H7 (cell line): ENCODE measurements at regions not wholly inside any gene's neighbourhood (a gene's known extent, or its start where the extent isn't known, plus 50 kb on each side); places are given as distances from the start of the nearest gene placed in this dataset.

Experiments
- DNase-seq: peaks from one replicate; pipeline ENCODE4 v3.0.0; 2012
- H3K27me3 ChIP-seq: 2 replicates; pipeline ENCODE4 v1.6.0; 2011; ENCODE audit warnings: mild to moderate bottlenecking, low read length; ENCODE audit not compliant: control insufficient read depth, insufficient read depth
- H3K36me3 ChIP-seq: replicated peaks from 2 replicates; pipeline ENCODE4 v1.5.1; 2011; ENCODE audit warnings: low read length; ENCODE audit not compliant: control insufficient read depth, insufficient read depth
- H3K4me3 ChIP-seq: 2 replicates; pipeline ENCODE4 v1.5.1; 2011; ENCODE audit warnings: low read depth, mild to moderate bottlenecking, control low read depth, low read length, moderate library complexity; ENCODE audit not compliant: insufficient read depth

- Histone ChIP-seq H3K36me3 (no peaks in the 10 kb centered on the region), H3K27me3 (no peaks in the 10 kb centered on the region), H3K4me3 (no peak overlapping the region)
- DNase-seq, result no peak
Measured at GRCh38 chr4:19947349-19947748, 304.4 kb upstream of the SLIT2 start.

GRCh38 chr4:19945979-19946380, 305.7 kb upstream of the SLIT2 start:
- no peak overlapping the region for H3K4me3 ChIP-seq

GRCh38 chr4:19945501-19945900, 306.2 kb upstream of the SLIT2 start:
- Histone ChIP-seq H3K27me3 (no peaks in the 10 kb centered on the region), H3K36me3 (no peaks in the 10 kb centered on the region), H3K4me3 (no peak overlapping the region)
- DNase-seq, result no peak

More at GRCh38 chr4:19945979-19946380, 305.7 kb upstream of the SLIT2 start:
- Histone ChIP-seq H3K36me3 (no peaks in the 10 kb centered on the region), H3K27me3 (no peaks in the 10 kb centered on the region)
- DNase-seq, result no peak

GRCh38 chr4:19944806-19945205, 306.9 kb upstream of the SLIT2 start:
- H3K27me3 ChIP-seq, result no peaks in the 10 kb centered on the region
- H3K36me3 ChIP-seq, result no peaks in the 10 kb centered on the region
- peak; percentile 2 for DNase-seq
- H3K4me3 ChIP-seq, result no peak overlapping the region

GRCh38 chr4:19944251-19944650, 307.5 kb upstream of the SLIT2 start:
- Histone ChIP-seq H3K36me3 (no peaks in the 10 kb centered on the region), H3K4me3 (no peak overlapping the region), H3K27me3 (no peaks in the 10 kb centered on the region)
- DNase-seq, result no peak

GRCh38 chr4:19941434-19941833, 310.3 kb upstream of the SLIT2 start:
- Histone ChIP-seq H3K4me3 (no peak overlapping the region), H3K27me3 (no peaks in the 10 kb centered on the region), H3K36me3 (no peaks in the 10 kb centered on the region)
- no peak for DNase-seq

GRCh38 chr4:19940861-19941260, 310.8 kb upstream of the SLIT2 start:
- no peak for DNase-seq
- Histone ChIP-seq H3K27me3 (no peaks in the 10 kb centered on the region), H3K36me3 (no peaks in the 10 kb centered on the region), H3K4me3 (no peak overlapping the region)

- no peaks in the 10 kb centered on the region for H3K27me3 ChIP-seq
- H3K4me3 ChIP-seq, result no peak overlapping the region
- no peak for DNase-seq
- H3K36me3 ChIP-seq, result no peaks in the 10 kb centered on the region
Measured at GRCh38 chr4:19936476-19936875, 315.2 kb upstream of the SLIT2 start.

- DNase-seq, result no peak
- no peak overlapping the region for H3K4me3 ChIP-seq
- no peaks in the 10 kb centered on the region for H3K36me3 ChIP-seq
- H3K27me3 ChIP-seq, result no peaks in the 10 kb centered on the region
Measured at GRCh38 chr4:19930742-19931141, 321.0 kb upstream of the SLIT2 start.

GRCh38 chr4:19927381-19927780, 324.3 kb upstream of the SLIT2 start:
- Histone ChIP-seq H3K36me3 (no peaks in the 10 kb centered on the region), H3K4me3 (no peak overlapping the region), H3K27me3 (no peaks in the 10 kb centered on the region)
- no peak for DNase-seq

GRCh38 chr4:19925516-19925915, 326.2 kb upstream of the SLIT2 start:
- no peak overlapping the region for H3K4me3 ChIP-seq
- H3K36me3 ChIP-seq, result no peaks in the 10 kb centered on the region
- no peak for DNase-seq
- no peaks in the 10 kb centered on the region for H3K27me3 ChIP-seq

GRCh38 chr4:19924761-19925160, 326.9 kb upstream of the SLIT2 start:
- Histone ChIP-seq H3K4me3 (no peak overlapping the region), H3K27me3 (no peaks in the 10 kb centered on the region), H3K36me3 (no peaks in the 10 kb centered on the region)
- no peak for DNase-seq

- no peak for DNase-seq
- no peaks in the 10 kb centered on the region for H3K36me3 ChIP-seq
Measured at GRCh38 chr4:19915276-19915675, 336.4 kb upstream of the SLIT2 start.

GRCh38 chr4:19913650-19914049, 338.1 kb upstream of the SLIT2 start:
- DNase-seq, result no peak
- Histone ChIP-seq H3K36me3 (no peaks in the 10 kb centered on the region), H3K27me3 (no peaks in the 10 kb centered on the region), H3K4me3 (no peak overlapping the region)

More at GRCh38 chr4:19915276-19915675, 336.4 kb upstream of the SLIT2 start:
- no peaks in the 10 kb centered on the region for H3K27me3 ChIP-seq
- no peak overlapping the region for H3K4me3 ChIP-seq

- Histone ChIP-seq H3K27me3 (no peaks in the 10 kb centered on the region), H3K4me3 (no peak overlapping the region), H3K36me3 (no peaks in the 10 kb centered on the region)
- DNase-seq, result no peak
Measured at GRCh38 chr4:19910861-19911525, 340.7 kb upstream of the SLIT2 start.

- Histone ChIP-seq H3K4me3 (no peak overlapping the region), H3K27me3 (no peaks in the 10 kb centered on the region), H3K36me3 (no peaks in the 10 kb centered on the region)
- DNase-seq, result no peak
Measured at GRCh38 chr4:19905024-19905423, 346.7 kb upstream of the SLIT2 start.
